Gastroesophageal sphincter (tissue), 3 donors: ENCODE measurements at regions not wholly inside any gene's neighbourhood (a gene's known extent, or its start where the extent isn't known, plus 50 kb on each side); places are given as distances from the start of the nearest gene placed in this dataset.

Experiments used
- CTCF ChIP-seq, 4 experiments: fragments of 200-600 bp in 2 of 4; fragments of 450-650 bp in 2 of 4; sonication (generic) in 1 of 4; IDR thresholded peaks; one replicate each; pipeline ENCODE4 v1.5.1; 2017 to 2019; ENCODE audit warnings: antibody characterized with exemption in 4 of 4, mild to moderate bottlenecking in 2 of 4, moderate library complexity in 2 of 4
- POLR2A ChIP-seq, 2 donors: fragments of 450-650 bp; IDR thresholded peaks; one replicate each; pipeline ENCODE4 v1.6.1; 2017; ENCODE audit warnings: antibody characterized with exemption in 2 of 2, mild to moderate bottlenecking in 2 of 2, moderate library complexity in 1 of 2
- POLR2AphosphoS5 ChIP-seq: sonication (generic); formaldehyde crosslinking; IDR thresholded peaks from one replicate; pipeline ENCODE4 v1.6.1; 2017; ENCODE audit warnings: antibody characterized with exemption

DNA sequence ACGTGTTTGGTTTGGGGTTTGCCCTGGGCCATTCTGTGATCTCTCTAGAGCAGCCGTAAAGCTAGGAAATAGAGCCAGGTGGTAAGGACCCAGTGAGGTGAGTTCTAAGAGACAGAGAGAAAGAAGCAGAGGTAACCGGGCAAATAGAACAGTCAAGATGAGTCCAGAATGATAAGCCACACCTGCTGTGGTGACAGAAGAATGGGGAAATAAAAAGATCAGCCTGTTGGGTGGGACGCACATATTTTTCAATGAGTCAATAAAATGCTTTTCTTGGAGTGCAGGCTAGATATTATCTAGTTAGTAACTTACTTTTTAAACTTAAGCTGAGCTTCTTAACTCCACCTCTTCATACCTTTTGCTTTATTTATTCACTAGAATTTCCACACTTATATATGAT lies 135.0 kb downstream of the NFKBIZ start:
- TF ChIP-seq CTCF (IDR thresholded peaks at IDR 0.05) = no peak
- TF ChIP-seq POLR2AphosphoS5 = no peak
- no peak for TF ChIP-seq POLR2A (IDR thresholded peaks at IDR 0.05)
